Peyer's patch (tissue), 4 donors: ENCODE measurements at regions not wholly inside any gene's neighbourhood (a gene's known extent, or its start where the extent isn't known, plus 50 kb on each side); places are given as distances from the start of the nearest gene placed in this dataset.

Source experiments
- POLR2A ChIP-seq, 2 donors: fragments of 450-650 bp; IDR thresholded peaks; one replicate each; pipeline ENCODE4 v1.5.1; 2017; ENCODE audit warnings: antibody characterized with exemption in 2 of 2, mild to moderate bottlenecking in 2 of 2, moderate library complexity in 2 of 2
- TF ChIP-seq, protein P1 (sequence below), 6 experiments: fragments of 450-650 bp in 4 of 6; fragments of 200-600 bp in 2 of 6; sonication (generic) in 1 of 6; IDR thresholded peaks; one replicate each; pipeline ENCODE4 v1.5.1; 2017 to 2019; ENCODE audit warnings: antibody characterized with exemption in 6 of 6, mild to moderate bottlenecking in 3 of 6, moderate library complexity in 1 of 6

DNA sequence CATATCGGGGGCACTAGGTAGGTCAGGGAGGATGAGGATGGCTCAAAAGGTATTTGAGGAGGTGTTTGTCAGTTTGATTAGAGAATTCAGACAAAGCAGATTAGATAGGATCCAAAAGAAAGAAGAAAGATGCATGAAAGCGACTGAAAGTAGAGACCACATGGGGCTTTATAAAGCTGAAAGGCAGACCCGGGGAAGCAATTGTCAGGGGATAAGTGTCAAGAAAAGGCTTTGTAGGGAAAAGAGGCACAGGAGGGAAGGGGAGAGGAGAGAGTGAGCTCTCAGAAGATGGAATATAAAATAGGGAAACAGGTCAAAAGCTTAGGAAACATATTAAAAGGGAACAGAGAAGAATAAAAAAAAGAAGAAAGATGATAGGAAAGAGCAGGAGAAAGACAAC, 308.2 kb upstream of the RORA start:
- TF ChIP-seq, protein P1, sequence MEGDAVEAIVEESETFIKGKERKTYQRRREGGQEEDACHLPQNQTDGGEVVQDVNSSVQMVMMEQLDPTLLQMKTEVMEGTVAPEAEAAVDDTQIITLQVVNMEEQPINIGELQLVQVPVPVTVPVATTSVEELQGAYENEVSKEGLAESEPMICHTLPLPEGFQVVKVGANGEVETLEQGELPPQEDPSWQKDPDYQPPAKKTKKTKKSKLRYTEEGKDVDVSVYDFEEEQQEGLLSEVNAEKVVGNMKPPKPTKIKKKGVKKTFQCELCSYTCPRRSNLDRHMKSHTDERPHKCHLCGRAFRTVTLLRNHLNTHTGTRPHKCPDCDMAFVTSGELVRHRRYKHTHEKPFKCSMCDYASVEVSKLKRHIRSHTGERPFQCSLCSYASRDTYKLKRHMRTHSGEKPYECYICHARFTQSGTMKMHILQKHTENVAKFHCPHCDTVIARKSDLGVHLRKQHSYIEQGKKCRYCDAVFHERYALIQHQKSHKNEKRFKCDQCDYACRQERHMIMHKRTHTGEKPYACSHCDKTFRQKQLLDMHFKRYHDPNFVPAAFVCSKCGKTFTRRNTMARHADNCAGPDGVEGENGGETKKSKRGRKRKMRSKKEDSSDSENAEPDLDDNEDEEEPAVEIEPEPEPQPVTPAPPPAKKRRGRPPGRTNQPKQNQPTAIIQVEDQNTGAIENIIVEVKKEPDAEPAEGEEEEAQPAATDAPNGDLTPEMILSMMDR (IDR thresholded peaks at IDR 0.05): no peak
- no peak for TF ChIP-seq POLR2A (IDR thresholded peaks at IDR 0.05)
